ENCODE measurements at regions not wholly inside any gene's neighbourhood (a gene's known extent, or its start where the extent isn't known, plus 50 kb on each side); places are given as distances from the start of the nearest gene placed in this dataset.
A peak's percentile ranks its signal among the peaks of the same experiment; 100 is the strongest.

GRCh38 chr1:5001466-5001865, 347.1 kb downstream of the AJAP1 start:
- TF ChIP-seq CTCF (IDR thresholded peaks at IDR 0.05; ENCODE audit: borderline replicate concordance, extremely low read depth, low read length, poor library complexity, severe bottlenecking) (no peak), EZH2 (IDR thresholded peaks at IDR 0.05; ENCODE audit: borderline replicate concordance, low read depth, low read length, severe bottlenecking) (no peak)
- H2AFZ ChIP-seq (ENCODE audit: low read depth, low read length): no peak overlapping the region
- no peaks in the 10 kb centered on the region for H3K79me2 ChIP-seq (ENCODE audit: insufficient read depth, low read length)
- no peak overlapping the region for H3K27ac ChIP-seq (ENCODE audit: low read length)
- no peak overlapping the region for H3K9ac ChIP-seq (ENCODE audit: low read depth, low read length)
- H4K20me1 ChIP-seq (ENCODE audit: insufficient read depth, low read length): no peaks in the 10 kb centered on the region
- H3K36me3 ChIP-seq (ENCODE audit: insufficient read depth, low read length): no peaks in the 10 kb centered on the region
- peak; percentile 39 for DNase-seq
- H3K9me3 ChIP-seq (ENCODE audit: insufficient read depth, low read length, severe bottlenecking): no peaks in the 10 kb centered on the region
- no peak overlapping the region for H3K4me2 ChIP-seq (ENCODE audit: insufficient read depth, low read length)
- no peak overlapping the region for H3K4me3 ChIP-seq (ENCODE audit: low read depth in 1 of 2, low read length in 2 of 2)
- H3K27me3 ChIP-seq (ENCODE audit: insufficient read depth, low read length, poor library complexity): no peaks in the 10 kb centered on the region
- no peak for ATAC-seq (ENCODE audit: insufficient read depth, low read depth)
- H3K4me1 ChIP-seq (ENCODE audit: insufficient read depth, low read length): no peaks in the 10 kb centered on the region

- H2AFZ ChIP-seq (ENCODE audit: low read depth, low read length): no peak overlapping the region
- no peaks in the 10 kb centered on the region for H3K79me2 ChIP-seq (ENCODE audit: insufficient read depth, low read length)
- DNase-seq (no peak), ATAC-seq (ENCODE audit: insufficient read depth, low read depth) (no peak)
- no peaks in the 10 kb centered on the region for H4K20me1 ChIP-seq (ENCODE audit: insufficient read depth, low read length)
- no peaks in the 10 kb centered on the region for H3K36me3 ChIP-seq (ENCODE audit: insufficient read depth, low read length)
- H3K27me3 ChIP-seq (ENCODE audit: insufficient read depth, low read length, poor library complexity): no peaks in the 10 kb centered on the region
- H3K27ac ChIP-seq (ENCODE audit: low read length): no peak overlapping the region
- no peak overlapping the region for H3K9ac ChIP-seq (ENCODE audit: low read depth, low read length)
- H3K4me2 ChIP-seq (ENCODE audit: insufficient read depth, low read length): no peak overlapping the region
- no peaks in the 10 kb centered on the region for H3K4me1 ChIP-seq (ENCODE audit: insufficient read depth, low read length)
- no peak overlapping the region for H3K4me3 ChIP-seq (ENCODE audit: low read depth in 1 of 2, low read length in 2 of 2)
- TF ChIP-seq EZH2 (IDR thresholded peaks at IDR 0.05; ENCODE audit: borderline replicate concordance, low read depth, low read length, severe bottlenecking) (no peak), CTCF (IDR thresholded peaks at IDR 0.05; ENCODE audit: borderline replicate concordance, extremely low read depth, low read length, poor library complexity, severe bottlenecking) (no peak)
- no peaks in the 10 kb centered on the region for H3K9me3 ChIP-seq (ENCODE audit: insufficient read depth, low read length, severe bottlenecking)
Measured at GRCh38 chr1:4986306-4986705, 331.9 kb downstream of the AJAP1 start.

- Histone ChIP-seq H3K79me2 (ENCODE audit: insufficient read depth, low read length) (no peaks in the 10 kb centered on the region), H3K27me3 (ENCODE audit: insufficient read depth, low read length, poor library complexity) (no peaks in the 10 kb centered on the region), H4K20me1 (ENCODE audit: insufficient read depth, low read length) (no peaks in the 10 kb centered on the region), H3K9ac (ENCODE audit: low read depth, low read length) (no peak overlapping the region), H3K4me2 (ENCODE audit: insufficient read depth, low read length) (no peak overlapping the region), H2AFZ (ENCODE audit: low read depth, low read length) (no peak overlapping the region), H3K36me3 (ENCODE audit: insufficient read depth, low read length) (no peaks in the 10 kb centered on the region), H3K27ac (ENCODE audit: low read length) (no peak overlapping the region), H3K4me1 (ENCODE audit: insufficient read depth, low read length) (no peaks in the 10 kb centered on the region), H3K4me3 (ENCODE audit: low read depth in 1 of 2, low read length in 2 of 2) (no peak overlapping the region), H3K9me3 (ENCODE audit: insufficient read depth, low read length, severe bottlenecking) (no peaks in the 10 kb centered on the region)
- ATAC-seq (ENCODE audit: insufficient read depth, low read depth): no peak
- no peak for DNase-seq
- TF ChIP-seq CTCF (IDR thresholded peaks at IDR 0.05; ENCODE audit: borderline replicate concordance, extremely low read depth, low read length, poor library complexity, severe bottlenecking) (no peak), EZH2 (IDR thresholded peaks at IDR 0.05; ENCODE audit: borderline replicate concordance, low read depth, low read length, severe bottlenecking) (no peak)
Measured at GRCh38 chr1:4984841-4985240, 330.4 kb downstream of the AJAP1 start.

DNA sequence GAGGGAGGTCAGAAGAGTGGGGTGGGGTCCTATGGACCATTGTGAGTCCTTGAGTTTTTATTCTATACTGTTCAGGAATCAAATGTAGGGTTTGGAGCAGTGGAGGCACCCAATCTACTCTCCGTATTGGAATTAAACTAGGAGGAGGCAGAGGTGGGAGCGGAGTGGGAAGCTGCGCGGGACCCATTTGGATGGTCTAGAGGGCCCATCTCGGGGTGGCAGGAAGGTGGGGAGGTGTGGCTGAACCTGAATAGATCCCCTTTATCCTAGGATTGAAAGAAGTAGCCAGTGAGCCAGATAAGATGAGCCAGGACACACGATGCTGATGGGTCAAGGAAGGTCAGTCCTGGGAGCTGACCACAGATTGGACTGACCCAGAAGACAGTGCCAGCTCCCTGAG, 325.8 kb downstream of the AJAP1 start:
- Histone ChIP-seq H3K4me2 (ENCODE audit: insufficient read depth, low read length) (no peak overlapping the region), H3K9me3 (ENCODE audit: insufficient read depth, low read length, severe bottlenecking) (no peaks in the 10 kb centered on the region), H2AFZ (ENCODE audit: low read depth, low read length) (no peak overlapping the region), H3K79me2 (ENCODE audit: insufficient read depth, low read length) (no peaks in the 10 kb centered on the region), H3K4me3 (ENCODE audit: low read depth in 1 of 2, low read length in 2 of 2) (no peak overlapping the region), H3K36me3 (ENCODE audit: insufficient read depth, low read length) (no peaks in the 10 kb centered on the region), H3K27ac (ENCODE audit: low read length) (no peak overlapping the region), H3K27me3 (ENCODE audit: insufficient read depth, low read length, poor library complexity) (no peaks in the 10 kb centered on the region), H3K4me1 (ENCODE audit: insufficient read depth, low read length) (no peaks in the 10 kb centered on the region), H4K20me1 (ENCODE audit: insufficient read depth, low read length) (no peaks in the 10 kb centered on the region), H3K9ac (ENCODE audit: low read depth, low read length) (no peak overlapping the region)
- ATAC-seq (ENCODE audit: insufficient read depth, low read depth) (no peak), DNase-seq (no peak)
- no peak for TF ChIP-seq CTCF (IDR thresholded peaks at IDR 0.05; ENCODE audit: borderline replicate concordance, extremely low read depth, low read length, poor library complexity, severe bottlenecking)
- TF ChIP-seq EZH2 (IDR thresholded peaks at IDR 0.05; ENCODE audit: borderline replicate concordance, low read depth, low read length, severe bottlenecking): no peak
